GM21515 (cell line): ENCODE measurements at regions not wholly inside any gene's neighbourhood (a gene's known extent, or its start where the extent isn't known, plus 50 kb on each side); places are given as distances from the start of the nearest gene placed in this dataset.
"Not testable (repeated sequence)": the region's sequence is repeated elsewhere in the genome, so short reads cannot be mapped to it uniquely, and the experiment has no call there.

Experiments
- ATAC-seq: cut with Tn5 transposase; IDR thresholded peaks from one replicate; pipeline ENCODE4 v1.9.1; 2021; ENCODE audit not compliant: unreplicated experiment

DNA sequence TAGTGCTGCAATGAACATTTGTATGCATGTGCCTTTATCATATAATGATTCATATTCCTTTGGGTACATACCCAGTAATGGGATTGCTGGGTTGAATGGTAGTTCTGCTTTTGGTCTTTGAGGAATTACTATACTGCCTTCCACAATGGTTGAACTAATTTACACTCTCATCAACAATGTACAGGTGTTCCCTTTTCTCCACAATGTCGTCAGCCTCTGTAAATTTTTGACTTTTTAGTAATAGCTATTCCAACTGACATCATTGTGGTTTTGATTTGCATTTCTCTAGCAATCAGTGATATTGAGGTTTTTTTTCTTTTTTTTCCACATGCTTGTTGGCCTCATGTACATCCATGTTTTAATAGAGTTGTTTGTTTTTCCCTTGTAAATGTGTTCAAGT, 2473.5 kb downstream of the PCDH9 start:
- no peak for ATAC-seq

DNA sequence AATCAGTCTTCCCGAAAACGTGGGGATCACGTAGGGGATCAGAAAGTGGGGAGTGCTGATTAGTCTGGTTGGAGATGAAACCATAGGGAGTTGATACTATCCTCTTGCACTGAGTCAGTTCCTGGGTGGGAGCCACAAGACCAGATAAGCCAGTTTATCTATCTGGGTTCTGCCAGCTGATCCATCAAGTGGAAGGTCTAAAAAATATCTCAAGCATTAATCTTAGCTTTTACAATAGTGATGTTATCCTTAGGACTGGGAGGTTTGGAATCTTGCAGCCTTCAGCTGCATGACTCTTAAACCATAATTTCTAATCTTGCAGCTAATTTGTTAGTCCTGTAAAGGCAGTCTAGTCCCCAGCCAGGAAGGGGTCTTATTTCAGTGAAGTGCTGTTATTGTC, 2474.2 kb downstream of the PCDH9 start:
- no peak for ATAC-seq

DNA sequence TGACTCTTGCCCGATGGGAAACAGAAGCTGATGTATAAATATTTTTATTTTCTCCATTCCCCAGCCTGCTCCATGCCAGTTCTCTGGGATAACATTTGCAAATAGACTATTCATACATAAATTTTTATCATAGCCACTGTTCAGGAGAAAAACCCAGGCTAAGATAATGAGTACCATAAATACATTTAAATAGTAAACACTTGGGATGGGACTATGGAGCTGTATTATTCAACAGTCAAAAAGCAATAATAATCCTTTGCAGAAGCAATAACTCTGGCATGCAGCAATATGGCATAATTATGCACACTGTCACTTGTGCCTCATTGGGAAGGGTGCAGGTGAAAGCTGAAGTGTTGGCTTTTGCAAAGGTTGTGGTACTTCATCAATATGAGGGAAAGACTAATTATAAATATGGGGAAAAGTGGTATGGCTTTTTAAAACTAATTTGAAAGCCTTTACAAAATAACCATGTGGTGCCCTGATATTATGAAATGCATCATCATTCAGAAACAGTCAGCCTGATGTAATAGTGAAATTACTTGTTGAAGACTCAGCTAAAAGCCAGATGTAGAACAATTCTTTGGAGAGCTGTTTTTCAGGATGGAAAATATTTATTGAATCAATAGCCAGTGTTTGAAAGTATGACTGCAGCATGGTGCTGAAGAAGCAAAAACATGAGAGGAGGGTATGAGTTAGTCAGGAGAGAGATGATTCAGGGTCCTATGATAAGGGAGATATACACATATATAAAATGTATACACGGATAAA, 2476.7 kb downstream of the PCDH9 start:
- ATAC-seq = no peak

DNA sequence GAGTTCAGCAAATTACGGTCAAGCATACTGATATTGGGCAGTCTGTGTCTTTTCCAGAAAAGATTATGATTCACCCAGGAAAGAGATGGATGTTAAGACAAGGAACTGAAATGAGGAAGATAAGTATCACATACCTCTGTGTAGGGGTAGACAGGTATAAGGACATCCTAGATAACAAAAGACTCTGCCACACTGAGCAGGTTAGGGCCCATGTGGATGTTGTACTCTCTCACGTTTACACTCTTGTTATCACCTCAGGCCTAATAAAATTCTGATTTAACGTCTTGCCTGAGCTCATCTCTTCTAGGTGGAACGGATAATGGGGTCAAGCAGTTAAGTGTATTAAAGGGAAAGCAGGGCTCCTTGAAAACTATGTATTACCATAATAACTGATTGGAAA, 2480.8 kb downstream of the PCDH9 start:
- ATAC-seq = no peak

DNA sequence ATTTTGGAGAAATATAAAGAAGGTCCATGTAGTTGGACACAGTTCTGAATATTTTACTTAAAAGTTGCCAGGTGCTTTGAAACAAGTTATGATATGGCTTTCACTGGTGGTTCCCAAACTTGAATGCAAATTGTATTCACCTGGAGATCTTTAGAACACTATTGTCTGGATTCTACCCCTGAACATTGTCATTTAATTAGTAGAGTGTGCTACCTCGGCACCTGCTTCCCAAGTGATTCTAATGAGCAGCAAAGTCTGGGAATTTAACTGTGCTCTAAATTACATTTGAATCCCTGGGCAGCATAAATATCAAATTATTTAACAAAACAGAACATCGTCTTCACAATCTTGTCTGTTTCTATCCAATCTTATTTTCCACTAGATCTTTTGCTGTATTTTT, 2483.3 kb downstream of the PCDH9 start:
- ATAC-seq = no peak

DNA sequence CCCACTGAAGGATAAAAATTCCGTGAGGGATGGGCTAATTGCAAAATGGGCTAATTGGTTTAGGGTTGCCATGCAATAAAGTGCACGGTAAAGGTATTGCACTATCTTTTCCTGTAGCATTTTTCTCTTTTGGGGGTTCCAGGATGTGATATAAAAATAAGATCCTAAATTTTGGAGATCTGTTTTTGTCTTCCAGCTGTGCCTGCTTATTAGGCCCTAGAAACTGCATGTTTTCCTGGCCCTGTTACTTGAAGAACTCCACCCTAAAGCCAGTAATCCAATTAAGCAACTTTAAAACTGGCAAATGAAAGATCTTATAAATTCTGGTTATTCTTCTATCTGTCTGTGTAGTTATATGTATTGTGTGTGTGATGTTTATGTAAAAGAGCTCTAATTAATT, 2489.6 kb downstream of the PCDH9 start:
- no peak for ATAC-seq

DNA sequence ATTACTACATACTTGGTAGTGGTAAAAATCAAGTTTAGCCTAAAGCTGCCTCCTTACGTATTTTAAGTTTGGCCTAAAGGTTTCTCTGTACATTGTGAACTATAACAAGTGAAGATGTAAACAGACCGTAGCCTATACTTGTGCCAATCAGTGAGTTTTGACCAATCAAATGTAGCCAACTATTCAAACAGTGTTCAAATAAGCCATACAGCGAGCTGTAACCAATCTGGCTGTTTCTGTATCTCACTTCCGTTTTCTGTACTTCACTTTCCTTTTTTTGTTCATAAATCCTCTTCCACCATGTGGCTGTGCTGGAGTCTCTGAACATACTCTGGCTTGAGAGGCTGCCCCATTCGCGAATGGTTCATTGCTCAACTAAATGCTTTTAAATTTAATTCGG, 2504.6 kb downstream of the PCDH9 start:
- ATAC-seq = no peak

DNA sequence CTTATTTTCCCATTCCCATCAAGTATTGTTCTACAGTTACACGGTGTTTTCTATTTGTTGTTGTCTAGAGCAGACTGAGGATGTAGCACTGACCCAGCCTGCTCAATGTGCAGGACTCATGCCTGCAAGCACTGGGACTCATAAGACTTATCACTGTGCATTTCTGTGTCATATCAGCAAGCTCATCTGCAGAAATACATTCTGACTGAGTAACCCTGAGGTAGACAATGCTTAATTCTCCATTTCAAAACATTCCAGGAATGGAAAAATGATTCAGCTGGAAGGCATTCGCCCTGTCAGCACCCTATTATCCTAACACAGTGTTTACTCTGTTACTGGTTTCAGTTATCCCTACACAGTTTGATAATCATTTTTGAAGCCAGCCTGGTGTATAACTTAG, 2506.4 kb downstream of the PCDH9 start:
- ATAC-seq = no peak

DNA sequence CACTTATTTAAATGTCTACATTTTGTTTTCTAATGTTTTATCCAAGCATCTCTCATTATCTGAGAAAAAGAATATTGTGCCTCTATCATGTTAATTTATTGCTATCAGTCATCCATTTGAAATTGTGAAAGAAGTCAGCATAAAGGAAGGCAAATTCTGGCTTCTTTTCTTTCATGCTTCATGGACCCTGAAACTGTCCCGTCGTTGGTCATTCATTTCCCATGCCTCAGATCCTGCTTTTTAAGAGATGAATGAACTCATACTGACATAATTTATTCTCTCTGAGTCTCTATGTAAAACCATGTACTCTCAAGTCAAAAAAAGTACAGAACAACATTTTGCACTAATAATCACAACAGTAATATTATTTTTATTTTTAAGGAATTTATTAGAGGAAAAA, 2512.0 kb downstream of the PCDH9 start:
- no peak for ATAC-seq

DNA sequence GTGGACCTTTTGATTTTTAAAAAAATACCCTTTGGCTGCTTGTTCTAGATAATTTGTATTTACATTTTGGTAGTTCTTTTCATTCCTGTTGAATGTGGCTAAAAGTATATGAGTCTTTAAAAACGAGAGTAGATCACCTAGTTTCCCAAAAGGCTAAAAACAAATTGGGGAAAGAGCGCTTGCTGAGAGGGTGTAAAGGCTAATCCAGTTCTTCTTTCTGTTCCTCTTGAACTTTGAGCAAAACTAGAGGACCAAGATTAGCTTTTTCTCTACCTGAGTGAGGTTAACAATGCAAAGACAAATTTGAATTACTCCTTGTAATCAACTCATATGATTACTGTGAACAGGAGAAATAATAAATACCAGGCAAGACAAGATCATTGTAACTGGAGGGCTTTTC, 2513.2 kb downstream of the PCDH9 start:
- ATAC-seq = no peak

DNA sequence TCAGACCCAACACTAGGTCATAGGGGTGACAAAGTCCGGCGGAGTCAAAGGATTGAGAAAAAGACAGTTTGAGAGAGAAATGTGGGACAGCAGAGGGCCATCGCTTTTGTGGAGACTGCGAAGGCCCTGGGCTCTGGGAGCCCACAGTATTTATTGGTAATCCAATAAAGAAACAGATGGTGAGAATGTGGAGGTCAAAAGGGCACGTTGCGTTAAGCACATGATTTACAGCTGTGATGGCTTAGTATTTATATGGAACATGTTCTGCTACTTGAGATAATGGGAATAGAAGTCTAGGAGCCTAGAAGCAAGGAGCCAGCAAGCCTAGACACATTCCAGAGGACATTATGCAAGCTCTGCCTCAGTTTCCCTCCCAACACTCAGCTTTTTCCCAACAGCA, 2521.1 kb downstream of the PCDH9 start:
- ATAC-seq = no peak

DNA sequence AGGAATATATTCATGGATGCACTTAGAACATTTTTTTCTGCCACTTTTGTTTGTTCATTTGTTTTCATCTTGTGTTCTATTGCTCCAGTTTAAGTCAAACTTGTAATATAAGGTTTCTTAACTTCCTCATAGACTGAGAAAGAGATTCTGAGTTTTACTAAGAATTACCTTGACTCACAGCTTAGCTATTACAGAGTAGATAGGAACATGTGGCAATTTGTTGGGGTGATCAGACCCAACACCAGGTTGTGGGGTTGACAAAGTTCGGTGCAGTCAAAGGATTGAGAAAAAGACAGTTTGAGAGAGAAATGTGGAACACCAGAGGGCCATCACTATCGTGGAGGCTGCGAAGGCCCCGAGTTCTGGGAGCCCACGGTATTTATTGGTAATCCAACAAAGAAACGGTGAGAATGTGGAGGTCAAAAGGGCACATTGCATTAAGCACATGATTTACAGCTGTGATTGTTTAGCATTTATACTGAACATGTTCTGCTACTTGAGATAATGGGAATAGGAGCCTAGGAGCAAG, 2526.0 kb downstream of the PCDH9 start:
- no peak for ATAC-seq

DNA sequence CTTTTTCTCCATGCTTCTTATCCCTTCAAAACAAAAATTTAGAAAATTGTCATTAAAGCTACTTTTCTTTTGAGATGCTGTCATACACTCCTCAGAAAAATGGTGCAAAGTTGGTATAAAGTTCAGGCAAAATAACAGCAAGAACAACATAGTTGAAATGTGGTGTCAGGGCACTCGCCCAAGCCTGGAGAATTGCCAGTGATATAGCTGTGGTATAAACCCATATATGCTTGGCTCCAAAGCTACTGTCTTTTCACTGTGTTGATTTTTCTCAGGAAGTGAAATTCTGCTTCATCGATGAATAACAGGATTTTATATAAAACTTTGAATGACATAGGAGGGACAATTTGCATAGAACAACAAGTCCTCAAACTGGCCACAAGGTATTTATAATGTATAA, 2532.9 kb downstream of the PCDH9 start:
- ATAC-seq = no peak

DNA sequence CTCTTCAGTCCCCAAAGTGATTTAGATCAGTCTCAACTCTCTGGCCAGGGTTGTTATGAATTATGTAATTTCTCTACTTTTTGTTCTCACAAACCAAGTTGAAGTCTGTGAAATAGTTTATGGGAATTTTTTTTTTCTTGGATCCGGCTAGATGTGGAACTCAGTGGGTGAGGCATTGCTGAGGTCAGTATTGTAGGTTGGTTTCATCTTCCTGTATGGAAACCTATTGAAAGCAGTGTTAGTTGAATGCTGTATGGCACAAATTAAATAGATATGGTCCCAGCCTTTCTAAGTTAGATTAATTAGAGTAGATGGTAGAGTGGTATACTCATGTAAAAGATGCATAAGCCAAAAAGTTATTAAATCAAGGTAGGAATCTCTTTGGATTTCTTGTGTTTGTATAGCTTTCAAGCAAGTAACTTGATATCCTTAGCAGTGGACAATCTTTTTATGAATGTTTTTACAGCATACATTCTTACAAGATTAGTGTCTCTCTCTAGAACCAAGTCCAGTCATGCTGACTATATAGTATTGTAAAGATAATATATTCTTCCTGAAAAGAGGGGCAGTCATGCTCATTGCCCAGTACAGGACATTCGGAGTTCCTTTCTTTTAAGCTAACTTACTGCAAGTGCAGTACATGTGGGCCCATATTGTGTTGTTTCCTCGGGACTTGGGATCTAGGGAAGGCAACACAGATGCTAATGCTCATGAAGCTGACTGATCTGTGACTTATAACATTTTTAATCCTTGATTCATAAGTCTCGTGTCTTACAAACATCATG, 2541.1 kb downstream of the PCDH9 start:
- ATAC-seq = no peak

DNA sequence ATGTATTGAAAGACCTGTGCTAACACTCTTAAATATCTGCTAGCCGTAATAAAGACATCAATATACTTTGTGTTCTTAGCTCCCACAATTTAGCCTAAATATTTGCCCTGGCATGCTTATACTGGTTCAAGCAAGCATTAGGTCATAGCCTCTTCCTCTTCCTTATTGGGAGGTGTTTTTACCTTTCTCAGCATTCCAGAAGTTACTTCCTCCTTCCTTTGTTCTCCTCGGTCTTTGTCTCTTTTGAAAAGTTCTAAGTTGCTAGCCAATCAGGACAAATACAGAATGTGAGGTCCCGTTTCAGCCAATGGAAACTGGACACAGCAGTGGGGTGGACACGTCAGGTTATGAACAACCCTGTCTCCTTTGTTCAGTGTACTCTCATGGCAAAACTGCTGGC, 2543.6 kb downstream of the PCDH9 start:
- ATAC-seq = not testable (repeated sequence)

DNA sequence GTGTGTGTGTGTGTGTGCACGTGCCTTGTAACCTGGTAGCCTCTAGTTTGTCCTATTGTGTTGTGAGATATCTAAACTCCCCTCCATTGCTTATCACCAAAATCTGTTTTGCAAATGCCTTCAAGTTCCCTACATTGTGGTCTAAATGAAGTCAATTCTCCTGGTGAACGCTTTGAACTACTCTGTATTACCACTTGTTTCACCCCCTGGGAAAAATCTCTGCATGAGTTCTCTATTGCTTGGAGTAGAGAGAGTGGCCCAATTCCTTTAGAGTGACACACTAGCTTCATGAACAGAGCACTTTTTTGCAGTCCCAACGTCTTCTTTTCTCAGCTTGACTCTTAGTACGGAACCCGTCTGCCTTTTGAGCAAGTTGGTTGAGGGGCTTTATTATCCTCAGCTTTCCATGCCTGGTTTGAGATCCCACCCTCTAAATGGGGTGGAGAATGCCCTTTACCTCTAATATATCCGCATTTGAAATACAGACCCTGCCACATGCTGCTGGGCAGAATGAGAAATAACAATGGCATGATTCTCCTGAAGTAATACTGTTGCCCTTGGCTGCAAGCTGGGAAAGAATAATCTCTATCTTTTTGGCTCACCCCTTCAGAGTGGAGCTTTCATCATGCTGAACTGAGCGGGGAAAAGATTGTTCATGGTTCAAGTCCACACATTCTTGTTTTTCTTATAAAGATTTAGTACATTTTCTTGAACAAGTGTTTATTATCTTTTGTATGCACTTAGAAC, 2545.3 kb downstream of the PCDH9 start:
- ATAC-seq = no peak

DNA sequence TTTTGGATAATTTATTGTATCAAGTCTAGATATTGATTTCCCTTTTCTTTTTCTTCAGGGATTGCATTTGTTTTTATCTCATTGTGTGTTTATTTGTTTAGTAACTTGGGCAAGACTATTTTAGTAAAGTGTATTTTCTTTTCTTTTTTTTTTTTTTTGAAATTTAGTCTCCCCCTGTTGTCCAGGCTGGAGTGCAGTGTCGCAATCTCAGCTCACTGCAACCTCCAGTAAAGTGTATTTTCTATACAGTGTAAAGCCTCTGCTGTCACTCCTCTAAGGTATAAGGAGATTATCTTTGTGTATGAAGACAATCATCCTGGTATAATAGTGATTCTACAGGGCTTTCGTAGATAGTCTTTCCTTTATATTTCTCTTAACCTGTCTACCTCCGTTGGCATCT, 2546.0 kb downstream of the PCDH9 start:
- ATAC-seq = no peak

DNA sequence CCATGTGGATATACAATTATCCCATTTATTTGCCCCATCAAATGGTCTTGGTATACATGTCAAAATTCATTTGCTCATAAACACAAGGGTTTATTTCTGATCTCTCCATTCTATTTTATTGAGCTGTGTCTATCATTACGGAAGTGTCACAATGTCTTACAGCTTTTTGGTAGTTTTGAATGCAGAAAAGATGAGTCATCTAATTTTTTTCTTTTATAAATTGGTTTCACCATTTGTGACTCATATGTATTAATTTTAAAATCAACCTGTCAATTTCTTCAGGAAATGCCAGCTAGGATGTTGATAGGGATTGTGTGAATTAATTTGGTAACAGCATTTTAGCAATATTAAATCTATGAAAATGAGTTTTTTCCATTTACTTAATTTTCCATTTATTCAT, 2549.4 kb downstream of the PCDH9 start:
- no peak for ATAC-seq

DNA sequence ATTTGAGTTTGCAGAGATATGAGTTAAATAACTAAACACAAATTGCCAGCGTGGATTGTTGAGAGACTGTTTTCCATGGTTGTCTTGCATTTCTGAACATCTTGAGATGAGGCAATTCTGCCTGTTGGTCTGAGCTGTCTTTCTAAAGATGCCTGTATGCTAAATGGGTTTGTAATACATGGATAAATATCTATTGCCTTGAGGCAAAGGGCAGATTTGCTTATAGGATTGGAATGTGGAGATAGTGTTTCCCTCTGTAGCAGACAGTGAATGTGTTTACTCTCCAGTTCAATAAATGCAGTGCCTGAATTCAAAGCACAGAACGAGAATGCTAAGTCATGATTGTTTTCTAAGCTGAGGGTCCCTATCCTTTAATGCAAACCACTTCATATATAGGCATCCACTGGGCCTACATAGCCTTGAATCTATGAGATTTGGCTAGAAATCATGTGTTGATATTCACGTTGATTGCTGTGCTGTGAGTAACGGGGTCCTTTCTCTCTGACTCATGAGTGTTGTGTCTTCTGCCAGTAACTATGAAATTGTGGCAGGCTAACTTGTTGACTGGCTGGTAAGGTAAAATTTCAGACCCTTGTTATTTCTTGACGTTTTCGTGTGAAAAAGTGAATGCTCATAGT, 2554.8 kb downstream of the PCDH9 start:
- no peak for ATAC-seq

DNA sequence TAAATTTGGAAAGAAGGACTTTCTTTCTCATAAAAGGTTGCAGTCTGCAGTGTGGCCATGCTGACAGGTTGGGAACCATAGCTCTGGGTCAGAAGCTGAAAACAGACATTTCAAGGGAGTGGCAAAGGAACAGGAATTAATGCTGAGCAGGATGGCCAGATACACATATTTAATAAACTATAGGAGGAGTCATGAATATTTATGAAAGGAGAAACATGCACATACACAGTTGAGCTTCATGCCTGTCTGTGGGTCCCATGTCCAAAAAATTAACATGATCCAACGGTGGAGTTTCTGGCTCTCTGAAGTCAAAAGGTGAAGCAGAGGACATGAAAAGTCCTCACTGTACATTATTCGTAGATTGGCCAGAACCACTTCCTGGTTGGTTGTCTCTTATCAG, 2556.0 kb downstream of the PCDH9 start:
- no peak for ATAC-seq

DNA sequence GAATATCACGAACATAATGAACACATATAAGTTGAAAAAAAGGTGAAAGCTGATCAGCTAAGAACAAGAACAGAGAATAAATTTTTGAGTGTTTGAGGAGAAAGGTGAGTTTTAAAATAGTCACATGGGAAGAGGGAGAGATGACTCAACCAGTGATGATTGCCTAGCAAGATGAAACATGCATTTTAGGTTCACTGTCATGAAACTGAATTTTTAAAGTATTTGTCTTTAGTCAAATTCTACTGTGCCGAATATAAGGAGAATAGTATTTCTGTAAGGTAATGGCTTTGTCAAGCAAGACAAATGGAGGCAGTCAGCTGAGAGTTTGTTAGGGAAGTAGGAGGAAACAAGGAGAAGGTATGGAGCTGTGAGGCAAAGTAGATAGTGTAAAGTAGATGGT, 2557.4 kb downstream of the PCDH9 start:
- ATAC-seq = no peak
